ENCODE measurements at regions not wholly inside any gene's neighbourhood (a gene's known extent, or its start where the extent isn't known, plus 50 kb on each side); places are given as distances from the start of the nearest gene placed in this dataset.

GRCh38 chr13:73171926-73172325 is 113.1 kb downstream of the KLF5 start:
- H4K20me1 ChIP-seq (ENCODE audit: insufficient read depth), result no peaks in the 10 kb centered on the region
- no peak overlapping the region for H3K9ac ChIP-seq (ENCODE audit: low read length)
- no peaks in the 10 kb centered on the region for H3K36me3 ChIP-seq (ENCODE audit: insufficient read depth, low read length)
- no peaks in the 10 kb centered on the region for H3K9me2 ChIP-seq (ENCODE audit: insufficient read depth, low read length)
- no peaks in the 10 kb centered on the region for H3K9me3 ChIP-seq (ENCODE audit: low read length)
- H3K4me2 ChIP-seq (ENCODE audit: low read length), result no peak overlapping the region
- no peak overlapping the region for H3K27ac ChIP-seq (ENCODE audit: low read length)
- TF ChIP-seq CTCF (IDR thresholded peaks at IDR 0.05; ENCODE audit: poor library complexity, severe bottlenecking) (no peak), SMC3 (conservative IDR thresholded peaks at IDR 0.05; ENCODE audit: poor library complexity) (no peak), POLR2AphosphoS5 (IDR thresholded peaks at IDR 0.05) (no peak), REST (IDR thresholded peaks at IDR 0.05; ENCODE audit: borderline replicate concordance) (no peak), EP300 (conservative IDR thresholded peaks at IDR 0.05; ENCODE audit: poor library complexity, severe bottlenecking) (no peak), MXI1 (conservative IDR thresholded peaks at IDR 0.05; ENCODE audit: poor library complexity, severe bottlenecking) (no peak), RAD21 (conservative IDR thresholded peaks at IDR 0.05) (no peak), EZH2 (IDR thresholded peaks at IDR 0.05; ENCODE audit: borderline replicate concordance, insufficient read depth, low read length, poor library complexity, severe bottlenecking) (no peak), TAF1 (IDR thresholded peaks at IDR 0.05; ENCODE audit: low read depth) (no peak)
- no peaks in the 10 kb centered on the region for H3F3A ChIP-seq (ENCODE audit: insufficient read depth, low read length, poor library complexity, severe bottlenecking)
- no peak overlapping the region for H2AFZ ChIP-seq (ENCODE audit: low read depth, low read length)
- no peak overlapping the region for H3K4me3 ChIP-seq (ENCODE audit: low read length)
- no peaks in the 10 kb centered on the region for H3K27me3 ChIP-seq (ENCODE audit: insufficient read depth, low read depth, low read length)
- no peaks in the 10 kb centered on the region for H3K79me2 ChIP-seq (replicated peaks; ENCODE audit: insufficient read depth, low read length)

GRCh38 chr13:73171271-73171682 is 112.5 kb downstream of the KLF5 start:
- Histone ChIP-seq H3K27me3 (ENCODE audit: insufficient read depth, low read depth, low read length) (no peaks in the 10 kb centered on the region), H4K20me1 (ENCODE audit: insufficient read depth) (no peaks in the 10 kb centered on the region), H3K79me2 (replicated peaks; ENCODE audit: insufficient read depth, low read length) (no peaks in the 10 kb centered on the region), H3K9me2 (ENCODE audit: insufficient read depth, low read length) (no peaks in the 10 kb centered on the region), H3K36me3 (ENCODE audit: insufficient read depth, low read length) (no peaks in the 10 kb centered on the region), H3K4me3 (ENCODE audit: low read length) (no peak overlapping the region), H3K9me3 (ENCODE audit: low read length) (no peaks in the 10 kb centered on the region), H3K27ac (ENCODE audit: low read length) (no peak overlapping the region), H2AFZ (ENCODE audit: low read depth, low read length) (no peak overlapping the region), H3F3A (ENCODE audit: insufficient read depth, low read length, poor library complexity, severe bottlenecking) (no peaks in the 10 kb centered on the region), H3K9ac (ENCODE audit: low read length) (no peak overlapping the region), H3K4me2 (ENCODE audit: low read length) (no peak overlapping the region)
- TF ChIP-seq POLR2AphosphoS5 (IDR thresholded peaks at IDR 0.05), result no peak
- no peak for TF ChIP-seq EP300 (conservative IDR thresholded peaks at IDR 0.05; ENCODE audit: poor library complexity, severe bottlenecking)
- TF ChIP-seq CTCF (IDR thresholded peaks at IDR 0.05; ENCODE audit: poor library complexity, severe bottlenecking), result no peak
- TF ChIP-seq SMC3 (conservative IDR thresholded peaks at IDR 0.05; ENCODE audit: poor library complexity), result no peak
- no peak for TF ChIP-seq MXI1 (conservative IDR thresholded peaks at IDR 0.05; ENCODE audit: poor library complexity, severe bottlenecking)

All from neural cell (in vitro differentiated cells).